ENCODE measurements at regions not wholly inside any gene's neighbourhood (a gene's known extent, or its start where the extent isn't known, plus 50 kb on each side); places are given as distances from the start of the nearest gene placed in this dataset.

- H3K4me3 ChIP-seq (ENCODE audit: low read length): no peak overlapping the region
- no peaks in the 10 kb centered on the region for H3K36me3 ChIP-seq (replicated peaks; ENCODE audit: insufficient read depth, low read length)
- H3K4me1 ChIP-seq (ENCODE audit: low read length): no peaks in the 10 kb centered on the region
- no peak overlapping the region for H3K9ac ChIP-seq (ENCODE audit: low read length)
- no peaks in the 10 kb centered on the region for H3F3A ChIP-seq (ENCODE audit: insufficient read depth, low read length)
- H3K9me2 ChIP-seq (replicated peaks; ENCODE audit: insufficient read depth, low read length): no peaks in the 10 kb centered on the region
- no peak overlapping the region for H3K27ac ChIP-seq (ENCODE audit: low read length)
- no peak for TF ChIP-seq EZH2phosphoT487 (IDR thresholded peaks at IDR 0.05; ENCODE audit: low read length)
- no peak for TF ChIP-seq CTCF (IDR thresholded peaks at IDR 0.05; ENCODE audit: low read length)
- no peak for TF ChIP-seq EZH2 (optimal IDR thresholded peaks at IDR 0.05; ENCODE audit: low read depth, low read length)
- no peaks in the 10 kb centered on the region for H3K9me3 ChIP-seq (replicated peaks; ENCODE audit: insufficient read depth, low read length)
- no peaks in the 10 kb centered on the region for H3K27me3 ChIP-seq (replicated peaks; ENCODE audit: insufficient read depth, low read length)
- no peak for DNase-seq
- no peak overlapping the region for H2AFZ ChIP-seq (ENCODE audit: low read length)
- H4K20me1 ChIP-seq (ENCODE audit: insufficient read depth, low read length): no peaks in the 10 kb centered on the region
- no peaks in the 10 kb centered on the region for H3K79me2 ChIP-seq (ENCODE audit: low read length)
- no peak overlapping the region for H3K4me2 ChIP-seq (ENCODE audit: low read depth, low read length)
Measured at GRCh38 chr18:66971960-66972359, 368.1 kb upstream of the CDH19 start.

- Histone ChIP-seq H3K4me1 (ENCODE audit: low read length) (no peaks in the 10 kb centered on the region), H2AFZ (ENCODE audit: low read length) (no peak overlapping the region), H3K79me2 (ENCODE audit: low read length) (no peaks in the 10 kb centered on the region), H3K9me2 (replicated peaks; ENCODE audit: insufficient read depth, low read length) (no peaks in the 10 kb centered on the region), H3K4me3 (ENCODE audit: low read length) (no peak overlapping the region), H3K27ac (ENCODE audit: low read length) (no peak overlapping the region), H3K9me3 (replicated peaks; ENCODE audit: insufficient read depth, low read length) (no peaks in the 10 kb centered on the region), H3K9ac (ENCODE audit: low read length) (no peak overlapping the region), H3K36me3 (replicated peaks; ENCODE audit: insufficient read depth, low read length) (no peaks in the 10 kb centered on the region), H4K20me1 (ENCODE audit: insufficient read depth, low read length) (no peaks in the 10 kb centered on the region), H3K4me2 (ENCODE audit: low read depth, low read length) (no peak overlapping the region), H3K27me3 (replicated peaks; ENCODE audit: insufficient read depth, low read length) (no peaks in the 10 kb centered on the region), H3F3A (ENCODE audit: insufficient read depth, low read length) (no peaks in the 10 kb centered on the region)
- TF ChIP-seq CTCF (IDR thresholded peaks at IDR 0.05; ENCODE audit: low read length) (no peak), EZH2 (optimal IDR thresholded peaks at IDR 0.05; ENCODE audit: low read depth, low read length) (no peak), EZH2phosphoT487 (IDR thresholded peaks at IDR 0.05; ENCODE audit: low read length) (no peak)
- no peak for DNase-seq
Measured at GRCh38 chr18:66966171-66966570, 362.3 kb upstream of the CDH19 start.

- no peaks in the 10 kb centered on the region for H3K27me3 ChIP-seq (replicated peaks; ENCODE audit: insufficient read depth, low read length)
- H3K9me3 ChIP-seq (replicated peaks; ENCODE audit: insufficient read depth, low read length): no peaks in the 10 kb centered on the region
- no peak overlapping the region for H3K9ac ChIP-seq (ENCODE audit: low read length)
- H3K36me3 ChIP-seq (replicated peaks; ENCODE audit: insufficient read depth, low read length): no peaks in the 10 kb centered on the region
- no peak for TF ChIP-seq EZH2phosphoT487 (IDR thresholded peaks at IDR 0.05; ENCODE audit: low read length)
- no peaks in the 10 kb centered on the region for H3K79me2 ChIP-seq (ENCODE audit: low read length)
- no peak overlapping the region for H3K4me2 ChIP-seq (ENCODE audit: low read depth, low read length)
- no peak for DNase-seq
- H3K4me1 ChIP-seq (ENCODE audit: low read length): no peaks in the 10 kb centered on the region
- H3K27ac ChIP-seq (ENCODE audit: low read length): no peak overlapping the region
- no peak overlapping the region for H3K4me3 ChIP-seq (ENCODE audit: low read length)
- H3K9me2 ChIP-seq (replicated peaks; ENCODE audit: insufficient read depth, low read length): no peaks in the 10 kb centered on the region
- no peak overlapping the region for H2AFZ ChIP-seq (ENCODE audit: low read length)
- no peaks in the 10 kb centered on the region for H3F3A ChIP-seq (ENCODE audit: insufficient read depth, low read length)
- H4K20me1 ChIP-seq (ENCODE audit: insufficient read depth, low read length): no peaks in the 10 kb centered on the region
Measured at GRCh38 chr18:66958309-66958708, 354.4 kb upstream of the CDH19 start.

GRCh38 chr18:66951750-66952149 is 347.9 kb upstream of the CDH19 start:
- Histone ChIP-seq H3K4me2 (ENCODE audit: low read depth, low read length) (no peak overlapping the region), H3K79me2 (ENCODE audit: low read length) (no peaks in the 10 kb centered on the region), H3F3A (ENCODE audit: insufficient read depth, low read length) (no peaks in the 10 kb centered on the region), H3K27ac (ENCODE audit: low read length) (no peak overlapping the region), H3K36me3 (replicated peaks; ENCODE audit: insufficient read depth, low read length) (no peaks in the 10 kb centered on the region), H3K4me1 (ENCODE audit: low read length) (no peaks in the 10 kb centered on the region), H3K9ac (ENCODE audit: low read length) (no peak overlapping the region), H3K9me3 (replicated peaks; ENCODE audit: insufficient read depth, low read length) (no peaks in the 10 kb centered on the region), H2AFZ (ENCODE audit: low read length) (no peak overlapping the region), H3K27me3 (replicated peaks; ENCODE audit: insufficient read depth, low read length) (no peaks in the 10 kb centered on the region), H4K20me1 (ENCODE audit: insufficient read depth, low read length) (no peaks in the 10 kb centered on the region), H3K9me2 (replicated peaks; ENCODE audit: insufficient read depth, low read length) (no peaks in the 10 kb centered on the region), H3K4me3 (ENCODE audit: low read length) (no peak overlapping the region)
- no peak for DNase-seq
- TF ChIP-seq EZH2phosphoT487 (IDR thresholded peaks at IDR 0.05; ENCODE audit: low read length) (no peak), EZH2 (optimal IDR thresholded peaks at IDR 0.05; ENCODE audit: low read depth, low read length) (no peak), CTCF (IDR thresholded peaks at IDR 0.05; ENCODE audit: low read length) (no peak)
